HG03045 (cell line): ENCODE measurements at regions not wholly inside any gene's neighbourhood (a gene's known extent, or its start where the extent isn't known, plus 50 kb on each side); places are given as distances from the start of the nearest gene placed in this dataset.
"Not testable (repeated sequence)": the region's sequence is repeated elsewhere in the genome, so short reads cannot be mapped to it uniquely, and the experiment has no call there.

ENCODE experiments used
- ATAC-seq: cut with Tn5 transposase; IDR thresholded peaks from one replicate; pipeline ENCODE4 v1.9.1; 2021; ENCODE audit warnings: mild to moderate bottlenecking, moderate library complexity; ENCODE audit not compliant: unreplicated experiment

GRCh38 chr4:158958489-158959270 is 144.2 kb upstream of the RAPGEF2 start:
- ATAC-seq: no peak

DNA sequence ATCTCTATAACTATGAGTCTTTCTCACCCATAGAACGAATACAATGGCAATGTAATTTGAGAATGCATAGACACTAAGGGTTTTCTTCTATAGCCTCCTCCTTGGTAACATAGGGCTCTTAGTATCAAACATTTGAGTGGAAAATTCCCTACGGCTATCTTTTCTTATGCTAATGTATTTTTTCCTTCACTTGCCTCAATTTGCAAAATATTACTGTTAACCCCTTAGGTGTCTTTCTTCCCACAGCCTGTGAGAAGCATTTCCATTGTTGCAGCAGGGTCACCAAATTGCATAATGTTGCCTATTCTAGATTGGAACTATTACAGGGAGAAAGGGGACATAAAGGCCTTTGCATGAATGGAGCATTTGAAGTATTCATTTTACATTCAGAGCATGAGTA is 140.5 kb upstream of the RAPGEF2 start:
- ATAC-seq: no peak

DNA sequence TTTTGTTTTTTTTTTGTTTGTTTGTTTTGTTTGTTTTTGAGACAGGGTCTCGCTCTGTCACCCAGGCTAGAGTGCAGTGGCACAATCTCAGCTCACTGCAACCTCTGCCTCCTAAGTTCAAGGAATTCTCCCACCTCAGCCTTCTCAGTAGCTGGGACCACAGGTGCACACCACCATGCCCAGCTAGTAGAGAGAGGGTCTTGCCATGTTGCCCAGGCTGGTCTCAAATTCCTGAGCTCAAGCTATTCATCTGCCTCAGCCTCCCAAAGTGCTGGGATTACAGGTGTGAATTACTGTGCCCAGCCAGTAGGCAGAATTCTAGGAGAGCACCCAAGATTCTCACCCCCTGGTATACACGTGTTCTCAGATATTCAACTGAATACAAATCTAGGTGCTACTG is 139.6 kb upstream of the RAPGEF2 start:
- ATAC-seq: not testable (repeated sequence)

GRCh38 chr4:158964114-158964727 is 138.7 kb upstream of the RAPGEF2 start:
- no peak for ATAC-seq

GRCh38 chr4:158964728-158965124 is 138.2 kb upstream of the RAPGEF2 start:
- no peak for ATAC-seq

DNA sequence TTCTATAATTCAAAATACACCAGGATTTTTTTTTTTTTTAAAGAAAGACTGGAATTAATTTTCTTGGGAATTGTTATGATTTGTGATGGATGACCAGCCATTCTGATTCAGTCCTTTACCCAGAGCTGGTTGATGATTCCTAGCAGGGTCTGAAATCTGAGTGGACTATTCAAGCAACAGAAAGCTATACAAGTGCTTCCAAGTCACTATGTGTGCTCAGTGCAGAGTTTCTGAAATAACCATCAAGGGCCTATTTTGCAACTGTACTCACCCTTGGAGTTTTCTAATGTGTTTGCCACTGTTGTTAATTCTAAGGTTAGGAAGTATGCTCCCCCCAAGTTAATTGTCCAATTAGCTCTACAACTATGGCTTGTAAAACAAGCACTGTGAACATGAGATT is 137.7 kb upstream of the RAPGEF2 start:
- ATAC-seq: no peak

DNA sequence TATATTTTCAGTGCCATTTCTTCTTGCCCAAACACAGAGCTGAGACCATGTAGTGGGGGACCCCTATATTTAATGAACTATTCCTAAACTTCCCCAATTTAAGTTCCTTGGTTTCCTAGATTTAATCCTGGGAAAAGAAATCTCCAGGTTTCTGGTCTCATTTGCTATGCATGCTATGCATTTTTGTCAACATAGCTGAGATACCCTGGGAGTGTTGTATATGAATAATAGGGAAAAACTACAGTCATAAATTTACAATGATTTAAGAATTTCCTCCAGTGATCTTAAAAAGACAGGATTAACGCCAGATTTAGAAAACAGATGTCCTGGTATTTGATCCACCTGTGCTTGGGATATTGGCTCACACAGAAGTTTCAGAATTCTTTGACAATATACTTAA is 136.8 kb upstream of the RAPGEF2 start:
- no peak for ATAC-seq

DNA sequence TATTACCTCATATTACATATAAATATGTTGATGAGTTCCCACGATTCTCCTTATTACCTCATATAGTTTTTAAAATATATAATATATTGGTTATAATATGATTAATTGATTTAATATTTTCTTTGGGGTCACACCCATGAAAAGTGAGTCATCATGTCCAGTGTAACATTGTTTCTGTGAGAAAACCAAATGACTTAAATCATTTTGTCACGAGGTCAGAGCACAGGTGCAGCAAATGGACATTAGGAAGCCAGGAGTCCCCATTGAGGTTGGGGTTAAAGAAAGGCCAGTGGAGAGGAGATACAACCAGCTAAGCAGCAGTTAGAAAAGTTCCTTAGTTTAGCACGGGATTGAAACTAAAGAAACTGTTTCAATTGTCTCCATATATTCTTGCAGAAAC is 133.9 kb upstream of the RAPGEF2 start:
- ATAC-seq: no peak

GRCh38 chr4:158970812-158971211 is 132.1 kb upstream of the RAPGEF2 start:
- ATAC-seq: no peak

DNA sequence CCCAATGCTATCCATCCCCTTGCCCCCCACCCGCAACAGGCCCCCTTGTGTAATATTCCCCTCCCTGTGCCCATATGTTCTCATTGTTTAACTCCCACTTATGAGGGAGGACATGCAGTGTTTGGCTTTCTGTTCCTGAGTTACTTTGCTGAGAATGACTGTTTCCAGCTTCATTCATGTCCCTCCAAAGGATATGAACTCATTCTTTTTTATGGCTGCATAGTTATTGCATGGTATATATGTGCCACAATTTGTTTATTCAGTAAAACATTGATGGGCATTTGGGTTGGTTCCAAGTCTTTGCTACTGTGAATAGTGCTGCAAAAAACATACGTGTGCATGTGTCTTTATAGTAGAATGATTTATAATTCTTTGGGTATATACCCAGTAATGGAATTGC is 128.4 kb upstream of the RAPGEF2 start:
- not testable (repeated sequence) for ATAC-seq

GRCh38 chr4:158980711-158981110 is 122.2 kb upstream of the RAPGEF2 start:
- ATAC-seq: not testable (repeated sequence)

DNA sequence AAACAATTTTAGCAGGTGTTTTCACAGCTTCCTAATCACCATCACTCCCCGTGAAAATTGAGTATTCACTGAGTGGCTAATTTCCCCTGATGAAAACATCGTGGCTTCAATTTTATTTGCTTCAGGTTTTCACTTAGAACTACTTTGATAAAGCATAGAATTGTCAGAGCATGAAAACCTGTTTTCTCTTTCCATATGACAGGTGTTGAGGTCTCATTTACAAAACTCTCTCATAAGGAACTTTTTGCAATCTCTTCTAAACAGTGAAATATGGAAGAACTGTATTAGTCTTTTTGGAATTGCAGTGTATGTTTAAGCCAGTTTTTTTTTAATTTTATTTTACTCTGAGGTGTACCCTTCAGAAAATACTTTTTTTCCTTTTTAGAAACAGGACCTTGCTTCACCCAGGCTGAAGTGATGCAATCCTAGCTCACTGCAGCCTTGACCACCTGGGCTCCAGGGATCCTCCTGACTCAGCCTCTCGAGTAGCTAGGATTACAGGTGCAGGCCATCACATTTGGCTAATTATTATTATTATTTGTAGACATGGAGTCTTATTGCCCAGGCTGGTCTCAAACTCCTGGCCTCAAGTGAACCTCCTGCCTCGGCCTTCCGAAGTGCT is 111.2 kb upstream of the RAPGEF2 start:
- ATAC-seq: no peak

- no peak for ATAC-seq
These were observed 109.0 kb upstream of the RAPGEF2 start for GRCh38 chr4:158993891-158994290.

- no peak for ATAC-seq
These were observed 107.8 kb upstream of the RAPGEF2 start for GRCh38 chr4:158995040-158995439.

DNA sequence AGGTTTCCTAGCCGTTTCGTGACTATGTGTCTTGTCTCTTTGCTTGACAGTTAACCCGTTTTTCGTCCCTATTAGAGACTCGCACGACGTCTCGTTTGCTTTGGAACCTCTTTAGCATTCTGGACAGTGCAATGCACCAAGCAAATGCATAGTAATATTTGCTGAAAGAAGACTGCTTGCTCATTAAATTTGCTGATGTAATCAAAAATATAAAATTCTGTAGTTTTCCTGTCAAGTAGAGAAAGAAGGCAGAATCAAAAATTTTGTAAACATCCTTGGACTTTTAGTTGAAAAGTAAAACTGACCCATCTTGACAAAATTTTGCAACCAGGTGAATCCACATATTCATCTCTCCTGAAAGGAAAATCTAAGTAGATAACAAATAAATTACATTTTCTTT is 106.9 kb upstream of the RAPGEF2 start:
- ATAC-seq: no peak

DNA sequence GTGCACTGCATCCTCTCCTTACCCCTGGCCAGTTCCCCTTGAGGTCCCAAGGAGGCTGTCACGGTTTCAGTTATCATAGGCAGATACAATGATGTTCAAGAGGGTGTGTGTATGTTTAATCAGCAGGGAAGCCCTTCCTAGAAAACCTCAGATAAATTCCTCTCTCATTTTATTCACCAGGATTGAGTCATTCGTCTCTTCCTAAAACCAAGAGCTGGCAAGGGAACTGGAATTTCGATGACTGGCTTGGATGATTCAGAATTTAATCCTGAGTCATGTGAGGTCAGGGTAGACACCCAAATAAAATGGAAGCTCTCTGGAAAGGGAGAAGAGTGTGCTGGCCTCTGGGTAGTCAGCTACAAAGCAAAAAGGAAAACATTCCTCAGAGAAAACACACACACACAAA is 106.2 kb upstream of the RAPGEF2 start:
- no peak for ATAC-seq

GRCh38 chr4:158997660-158998349 is 105.1 kb upstream of the RAPGEF2 start:
- ATAC-seq: no peak

DNA sequence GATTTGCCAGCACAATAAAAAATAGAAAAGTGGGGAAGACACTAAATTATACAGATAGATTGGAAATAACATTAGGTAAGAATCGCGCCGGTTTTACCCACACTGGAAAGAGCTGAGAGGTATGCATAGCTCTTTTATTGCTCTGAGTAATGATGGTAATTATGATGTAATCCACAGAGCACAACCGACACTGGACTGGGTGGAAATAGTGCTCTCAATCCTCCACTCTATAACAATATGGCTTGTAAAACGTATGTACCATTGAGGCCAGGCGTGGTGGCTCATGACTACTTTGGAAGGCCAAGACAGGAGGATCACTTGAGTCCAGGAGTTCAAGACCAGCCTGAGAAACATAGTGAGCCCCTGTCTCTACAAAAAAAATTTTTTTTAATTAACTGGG is 104.3 kb upstream of the RAPGEF2 start:
- no peak for ATAC-seq

- no peak for ATAC-seq
These were observed 103.7 kb upstream of the RAPGEF2 start for GRCh38 chr4:158999166-158999682.

GRCh38 chr4:158999849-159000248 is 103.0 kb upstream of the RAPGEF2 start:
- ATAC-seq: no peak

GRCh38 chr4:159002950-159003349 is 99.9 kb upstream of the RAPGEF2 start:
- ATAC-seq: no peak
